ENCODE measurements at regions not wholly inside any gene's neighbourhood (a gene's known extent, or its start where the extent isn't known, plus 50 kb on each side); places are given as distances from the start of the nearest gene placed in this dataset.

DNA sequence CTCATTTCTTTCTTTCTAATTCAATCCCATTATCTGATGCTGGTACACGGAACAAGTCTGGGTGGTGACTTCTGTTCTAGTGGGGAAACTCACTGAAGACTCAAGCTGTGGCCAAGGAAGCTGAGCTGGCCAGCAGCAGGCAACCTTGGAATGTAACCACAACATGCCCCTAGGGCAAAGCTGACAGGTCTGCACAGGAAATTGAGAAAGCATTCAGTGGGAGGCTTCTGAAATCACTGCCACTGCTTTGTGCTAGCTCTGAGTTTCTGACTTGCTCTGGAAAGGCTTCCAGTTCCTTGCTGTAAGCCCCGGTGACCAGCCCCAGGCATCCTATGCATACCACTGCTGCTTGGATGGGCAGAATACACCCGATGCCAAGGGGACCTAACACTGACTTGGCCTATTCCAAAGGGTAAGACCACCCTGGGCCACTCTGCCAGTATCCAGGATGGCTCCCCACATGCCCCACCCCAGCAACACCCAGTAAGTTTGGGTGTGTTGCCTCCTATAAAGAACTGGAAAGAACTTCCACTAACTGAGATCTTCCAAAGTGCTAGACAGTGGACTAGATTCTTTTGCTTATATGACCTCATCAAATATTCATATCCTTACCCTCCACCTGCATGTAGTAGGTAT, 84.5 kb upstream of the CDKN3 start:
- peak; percentile 98 for DNase-seq (ENCODE audit: low read depth)

DNA sequence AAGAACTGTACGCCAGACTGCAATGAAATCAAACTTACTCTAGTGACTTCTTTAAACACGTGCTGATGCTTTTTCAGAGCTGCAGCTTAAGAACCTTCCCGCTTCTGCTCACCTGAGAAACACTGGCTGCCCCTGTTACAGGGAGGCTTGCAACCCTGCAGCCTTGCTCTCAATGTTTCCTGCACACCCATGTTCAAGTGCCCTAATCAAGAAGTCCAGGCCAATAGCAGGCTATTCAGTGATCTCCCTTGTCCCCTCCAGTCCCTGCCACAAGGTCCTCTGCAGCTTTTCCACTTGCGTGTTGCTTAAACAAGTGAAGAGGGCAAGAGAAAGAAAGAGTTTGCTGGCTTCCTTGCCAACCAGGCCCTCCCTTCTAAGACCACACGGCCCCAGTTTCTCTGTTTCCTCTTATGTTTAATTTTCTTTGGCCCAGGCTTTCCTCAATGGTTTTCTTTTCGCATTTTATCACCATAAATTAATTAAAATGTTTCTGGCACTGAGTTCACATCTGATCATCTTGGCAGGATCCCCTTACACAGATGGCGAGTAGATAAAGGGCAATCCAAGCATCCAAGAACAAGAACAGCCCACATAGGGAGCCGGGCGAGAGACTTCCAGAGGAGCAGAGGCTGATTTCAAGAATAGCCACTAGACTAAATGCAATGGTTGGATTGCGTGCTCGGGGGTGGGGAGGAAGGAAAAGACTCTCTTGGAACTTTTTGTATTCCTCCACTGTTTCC, 82.3 kb upstream of the CDKN3 start:
- DNase-seq (ENCODE audit: low read depth) = no peak

DNA sequence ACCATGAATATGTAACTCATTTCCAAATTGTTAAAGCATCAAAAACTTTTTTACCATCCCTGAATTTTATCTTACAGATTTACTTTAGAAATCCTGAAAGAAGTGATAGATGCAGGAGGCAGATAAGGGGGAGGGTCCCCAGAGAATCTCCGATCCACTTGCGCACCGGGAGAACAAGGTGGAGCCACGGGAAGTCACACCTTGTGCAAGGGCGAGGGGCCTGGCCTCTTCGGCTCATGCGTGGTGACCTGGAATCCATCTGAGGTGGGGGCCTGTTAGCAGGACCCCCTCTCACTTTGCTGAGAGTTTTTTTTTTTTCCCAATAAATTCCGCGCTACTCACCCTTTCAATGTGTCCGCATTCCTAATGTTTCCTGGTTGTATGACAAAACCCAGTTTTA, 80.2 kb upstream of the CDKN3 start:
- DNase-seq (ENCODE audit: low read depth) = no peak

DNA sequence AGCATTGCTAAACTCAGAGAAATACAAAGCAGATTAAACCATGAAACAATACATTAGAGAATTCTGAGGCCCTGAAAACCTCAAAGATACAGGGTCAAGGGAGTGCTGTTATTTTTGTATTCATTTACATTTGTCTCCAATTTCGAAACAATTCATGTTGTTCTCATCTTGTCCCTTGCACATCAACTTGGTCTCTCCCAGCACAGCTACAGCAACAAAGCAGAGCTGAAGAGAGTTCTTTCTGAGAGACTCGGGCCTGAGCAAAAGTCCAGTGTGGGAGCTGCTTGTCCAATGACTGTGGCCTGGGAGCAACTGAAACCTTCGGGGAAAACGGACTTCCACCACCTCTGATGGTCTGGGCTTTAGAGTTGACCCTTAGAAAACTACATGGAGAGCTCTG, 79.4 kb upstream of the CDKN3 start:
- DNase-seq (ENCODE audit: low read depth) = no peak

DNA sequence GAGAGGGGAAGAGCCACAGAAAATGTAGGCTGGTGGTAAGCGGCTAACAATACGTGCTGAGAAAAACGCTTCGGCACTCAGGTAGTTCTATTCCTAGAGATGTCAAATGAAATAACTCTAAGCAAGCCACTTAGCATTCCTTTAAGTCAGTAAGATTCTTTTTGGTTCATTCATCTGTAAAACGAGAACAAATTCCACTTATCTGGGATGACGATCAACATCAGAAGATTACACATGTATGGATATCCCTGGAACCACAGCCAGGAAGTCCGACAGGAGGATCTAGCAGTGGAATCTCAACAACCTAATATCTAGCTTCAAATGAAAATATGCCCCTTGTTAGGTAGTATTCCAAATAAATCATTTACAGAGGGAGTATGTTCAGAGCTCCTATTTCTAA, 74.6 kb upstream of the CDKN3 start:
- DNase-seq (ENCODE audit: low read depth) = no peak

DNA sequence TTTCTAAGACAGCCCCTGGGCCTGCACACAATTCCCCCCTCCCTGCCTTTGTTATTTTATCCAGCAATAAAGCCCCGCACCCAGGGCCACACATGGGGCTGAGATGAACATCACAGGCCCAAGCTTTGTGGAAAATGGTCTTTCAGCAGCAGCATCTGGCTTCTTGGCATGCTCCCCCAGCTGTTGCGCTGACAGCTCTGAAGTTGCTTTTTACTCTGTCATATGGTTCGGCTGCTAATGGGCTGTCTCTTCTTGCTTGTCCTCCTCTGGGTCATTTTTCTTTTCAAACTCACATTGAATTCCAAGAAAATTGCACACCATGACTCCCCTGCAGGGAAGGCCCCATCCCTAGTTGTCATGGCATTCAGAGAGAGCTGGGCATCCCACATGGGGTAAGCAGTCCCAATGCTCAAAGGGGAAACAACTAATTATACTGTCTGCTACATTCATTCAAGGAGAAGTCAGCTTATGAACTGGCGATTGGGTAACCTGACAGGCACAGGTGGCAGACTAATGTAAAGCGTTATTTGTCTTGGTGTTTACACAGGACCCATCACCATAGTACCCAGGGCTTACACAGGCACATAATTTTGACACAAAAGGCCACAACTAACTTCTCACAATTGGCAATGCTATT, 74.0 kb upstream of the CDKN3 start:
- no peak for DNase-seq (ENCODE audit: low read depth)

DNA sequence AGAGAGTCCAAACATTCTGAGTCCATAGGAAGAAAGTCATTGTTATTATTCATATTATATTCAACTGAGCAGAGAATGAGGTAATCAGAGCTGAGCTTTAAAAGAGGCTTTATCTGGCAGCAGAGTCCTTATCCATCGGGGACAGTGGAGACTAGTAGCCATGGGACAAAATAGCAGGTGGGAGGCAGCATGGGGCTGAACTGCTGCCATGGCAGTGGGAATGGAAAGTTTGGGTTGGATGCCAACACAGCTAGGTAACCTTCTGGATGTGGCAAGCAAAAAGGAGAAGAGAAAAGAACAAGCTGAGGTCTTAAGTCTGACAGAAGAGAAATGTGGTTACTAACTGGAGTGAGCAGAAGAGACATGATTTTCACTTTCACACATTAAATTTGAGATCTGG, 71.0 kb upstream of the CDKN3 start:
- DNase-seq (ENCODE audit: low read depth) = no peak

DNA sequence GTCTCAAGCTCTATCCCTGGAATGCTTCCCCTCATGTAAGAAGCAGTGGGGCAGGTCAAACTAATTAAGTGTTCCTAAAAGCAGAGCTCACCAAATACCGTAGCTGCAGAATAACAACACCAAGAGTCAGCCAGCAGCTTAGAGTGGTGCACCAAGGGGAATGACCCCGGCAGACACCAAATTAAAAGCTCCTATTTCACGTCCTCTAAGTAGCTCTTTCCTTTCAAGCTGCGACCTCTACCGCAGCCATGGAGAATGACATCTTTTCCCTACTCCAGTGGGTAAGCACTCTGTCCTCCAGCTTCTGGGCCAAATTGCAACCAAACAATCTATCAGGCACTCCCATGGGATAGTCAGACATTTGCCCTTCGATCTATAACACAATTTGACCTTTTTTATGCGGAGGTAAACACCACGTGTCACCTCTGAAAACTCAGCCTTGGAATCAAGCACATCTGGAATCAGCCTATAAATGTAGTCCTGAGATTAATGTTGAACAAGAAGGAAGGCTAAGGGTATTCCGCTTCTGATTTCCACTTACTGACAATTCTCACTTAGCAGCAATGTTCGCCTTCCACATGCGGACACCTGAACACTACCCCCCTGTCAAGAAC, 67.6 kb upstream of the CDKN3 start:
- DNase-seq (ENCODE audit: low read depth) = peak; percentile 71

DNA sequence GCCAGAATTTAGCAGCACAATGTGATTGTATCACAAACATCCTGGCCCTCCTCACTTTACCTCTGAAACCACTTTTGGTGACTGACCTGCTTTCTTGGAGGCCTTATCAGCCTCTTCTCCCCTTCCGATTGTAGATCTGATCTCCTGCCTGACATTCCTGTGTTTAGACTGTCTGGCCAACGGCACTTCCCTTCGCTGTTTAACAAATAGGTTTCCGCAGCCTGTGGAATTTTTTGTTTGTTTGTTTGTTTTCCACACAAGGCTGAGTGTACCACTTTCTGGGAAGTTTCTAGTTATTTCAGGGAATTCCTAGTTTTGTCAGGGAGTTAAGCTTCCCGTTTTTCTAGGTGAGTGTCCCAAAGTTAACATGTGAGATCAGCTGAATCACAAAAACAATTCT, 65.9 kb upstream of the CDKN3 start:
- DNase-seq (ENCODE audit: low read depth) = no peak

DNA sequence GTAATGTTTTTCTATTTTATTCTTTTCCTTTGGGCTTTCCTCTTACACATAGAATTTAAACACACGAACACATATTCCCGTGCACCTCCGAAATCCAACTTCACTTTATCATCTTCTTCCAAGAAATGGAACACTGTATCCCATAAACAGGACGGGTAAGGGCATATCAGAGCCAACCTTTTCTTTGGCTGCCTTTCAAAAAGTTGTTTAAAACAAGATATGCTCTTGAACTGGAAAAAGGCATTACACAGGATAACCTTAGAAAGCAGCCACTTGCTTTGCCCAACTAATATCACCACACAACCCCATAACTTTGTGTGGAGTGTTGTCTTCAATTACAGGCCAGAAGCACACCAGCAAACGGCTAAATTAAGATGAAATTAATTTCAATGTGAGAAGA, 65.3 kb upstream of the CDKN3 start:
- no peak for DNase-seq (ENCODE audit: low read depth)

DNA sequence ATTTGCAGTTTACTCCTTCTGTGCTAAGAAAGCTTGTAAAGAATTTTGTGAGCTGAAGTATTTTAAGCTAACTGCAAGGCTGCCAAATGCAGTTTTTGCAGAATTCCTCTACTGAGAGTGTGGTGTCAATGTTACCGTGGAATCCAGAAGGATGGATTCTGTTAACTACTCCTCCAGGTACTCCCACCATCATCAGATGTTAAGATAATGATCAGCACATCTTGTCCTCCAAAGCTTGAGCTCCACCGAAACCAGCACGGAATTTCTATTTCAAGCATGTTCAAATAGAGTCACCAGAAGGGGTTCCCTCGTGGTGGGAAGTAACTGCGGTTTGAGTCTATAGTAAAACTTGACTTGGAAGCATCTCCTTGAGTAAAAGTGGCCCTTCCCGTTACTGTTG, 64.3 kb upstream of the CDKN3 start:
- no peak for DNase-seq (ENCODE audit: low read depth)

DNA sequence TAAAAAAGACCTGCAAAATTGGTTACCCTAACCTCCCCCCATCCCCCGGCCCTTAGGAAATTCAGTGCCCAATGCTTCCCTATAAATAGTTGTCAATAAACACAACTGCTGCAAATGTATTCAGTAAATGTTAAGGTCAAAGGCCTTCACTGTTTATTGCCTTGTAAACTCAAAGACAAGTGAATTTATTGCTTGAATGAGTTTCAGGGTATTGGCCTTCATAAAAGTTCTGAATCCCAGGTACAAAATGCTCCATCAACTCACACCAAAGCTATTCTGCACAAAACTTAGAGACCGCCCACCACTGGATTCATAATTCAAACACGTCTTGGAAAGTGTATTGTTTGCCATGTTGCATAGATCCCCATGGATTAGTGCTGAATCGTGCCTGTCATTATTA, 63.3 kb upstream of the CDKN3 start:
- DNase-seq (ENCODE audit: low read depth) = no peak

DNA sequence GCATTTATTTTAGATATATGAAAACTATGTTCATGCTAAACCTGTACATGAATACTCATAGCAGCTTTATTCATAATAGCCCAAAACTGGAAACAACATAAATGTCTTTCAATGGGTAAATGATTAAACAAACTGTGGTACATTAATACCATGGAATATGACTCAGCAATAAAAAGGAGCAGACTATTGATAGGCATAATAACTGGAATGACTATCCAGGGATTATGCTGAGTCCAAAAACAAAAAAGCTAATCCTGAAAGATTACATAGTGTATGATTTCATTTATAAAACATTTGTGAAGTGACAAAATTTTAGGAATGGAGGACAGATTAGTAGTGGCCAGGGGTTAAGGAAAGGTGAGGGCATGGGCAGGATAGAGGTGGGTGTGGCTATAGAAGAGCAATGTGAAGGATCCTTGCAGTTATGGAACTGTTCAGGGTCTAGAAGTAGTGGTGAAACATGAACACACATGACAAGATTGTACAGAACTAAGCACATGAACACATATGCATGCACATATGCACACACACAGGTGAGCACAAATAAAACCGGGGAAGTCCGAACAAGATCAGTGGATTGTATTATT, 61.1 kb upstream of the CDKN3 start:
- no peak for DNase-seq (ENCODE audit: low read depth)

DNA sequence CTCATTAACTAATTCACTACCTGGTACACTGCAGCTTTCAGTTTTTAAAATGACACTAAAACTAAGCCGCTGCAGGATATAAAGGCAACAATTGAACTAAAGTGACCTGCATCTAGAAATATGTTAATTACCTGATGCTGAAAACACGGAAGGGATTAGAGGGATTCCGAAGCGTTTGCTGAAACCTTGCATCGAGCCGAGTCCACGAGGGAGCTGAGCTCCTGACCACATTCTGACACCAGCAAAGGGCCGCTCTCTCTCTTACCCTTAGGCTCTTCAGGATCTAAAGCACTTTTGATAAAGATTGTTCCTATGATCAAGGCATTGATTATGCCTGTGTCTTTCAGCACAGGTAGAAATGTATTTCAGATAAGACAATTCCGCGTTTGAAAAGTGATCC, 59.5 kb upstream of the CDKN3 start:
- DNase-seq (ENCODE audit: low read depth) = no peak

DNA sequence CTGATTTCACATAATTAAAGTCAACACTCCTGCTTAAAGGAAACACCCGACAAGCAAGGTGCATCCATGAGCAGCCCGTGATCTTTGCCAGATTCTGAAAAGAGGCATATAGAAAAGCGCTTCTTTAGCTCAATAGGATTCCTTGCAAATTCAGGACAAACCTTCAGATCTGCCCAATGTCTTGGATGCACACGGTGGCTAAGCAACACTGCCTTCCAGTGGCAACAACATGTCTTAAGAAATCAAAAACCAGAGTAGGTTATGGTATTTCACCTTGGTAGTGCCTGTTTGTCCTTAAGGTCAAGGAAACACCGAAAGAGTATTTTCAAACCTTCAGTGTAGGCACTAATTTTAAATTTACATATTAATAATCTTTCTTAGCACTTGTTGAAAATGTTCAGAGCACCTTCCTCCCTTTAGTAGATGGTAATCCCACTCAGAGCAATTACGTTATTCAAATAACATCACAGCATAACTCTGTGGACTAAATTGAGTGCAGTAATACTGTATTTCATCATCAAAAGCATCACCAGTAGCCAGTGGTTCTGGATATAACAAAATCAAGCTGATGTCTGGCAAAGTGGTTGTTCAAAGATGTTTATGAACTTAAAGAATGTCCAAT, 58.0 kb upstream of the CDKN3 start:
- DNase-seq (ENCODE audit: low read depth) = peak; percentile 62

DNA sequence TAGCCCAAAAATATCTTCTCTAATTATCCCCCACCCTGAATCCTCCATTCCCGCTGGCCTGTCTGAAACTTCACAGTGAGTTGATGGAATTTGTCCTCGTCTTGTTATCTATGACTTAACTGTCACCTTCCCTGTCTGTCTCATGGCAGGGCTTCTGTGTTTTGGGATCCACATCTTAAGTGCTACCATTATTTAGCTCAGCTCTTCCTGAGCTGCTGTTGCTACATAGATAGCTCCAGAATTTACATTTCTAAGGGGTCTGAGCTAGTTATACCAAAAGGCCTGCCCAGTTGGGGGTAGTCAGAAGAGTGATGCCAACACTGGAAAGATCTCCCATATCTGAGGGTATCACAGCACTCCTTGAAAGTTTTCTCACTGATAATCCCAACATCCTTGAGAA, 57.0 kb upstream of the CDKN3 start:
- no peak for DNase-seq (ENCODE audit: low read depth)

DNA sequence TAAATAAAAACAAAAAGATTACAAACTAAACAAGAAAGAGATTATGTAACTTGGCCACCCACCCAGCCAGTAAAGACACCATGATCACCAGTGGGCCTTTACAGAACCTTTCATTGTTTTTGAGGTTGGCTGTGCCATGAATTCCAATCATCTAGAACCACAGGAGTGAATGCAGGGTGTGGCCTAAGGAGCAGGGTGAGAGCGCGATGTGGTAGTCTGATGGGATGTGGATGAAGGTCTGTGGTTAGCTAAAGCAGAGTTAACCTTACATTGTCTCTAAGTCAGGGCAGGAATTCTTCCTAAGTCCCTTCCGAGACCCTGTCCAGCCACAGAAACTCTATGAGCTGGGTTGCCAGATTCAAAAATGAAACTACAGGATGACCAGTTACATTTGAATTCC, 54.0 kb upstream of the CDKN3 start:
- DNase-seq (ENCODE audit: low read depth) = no peak

DNA sequence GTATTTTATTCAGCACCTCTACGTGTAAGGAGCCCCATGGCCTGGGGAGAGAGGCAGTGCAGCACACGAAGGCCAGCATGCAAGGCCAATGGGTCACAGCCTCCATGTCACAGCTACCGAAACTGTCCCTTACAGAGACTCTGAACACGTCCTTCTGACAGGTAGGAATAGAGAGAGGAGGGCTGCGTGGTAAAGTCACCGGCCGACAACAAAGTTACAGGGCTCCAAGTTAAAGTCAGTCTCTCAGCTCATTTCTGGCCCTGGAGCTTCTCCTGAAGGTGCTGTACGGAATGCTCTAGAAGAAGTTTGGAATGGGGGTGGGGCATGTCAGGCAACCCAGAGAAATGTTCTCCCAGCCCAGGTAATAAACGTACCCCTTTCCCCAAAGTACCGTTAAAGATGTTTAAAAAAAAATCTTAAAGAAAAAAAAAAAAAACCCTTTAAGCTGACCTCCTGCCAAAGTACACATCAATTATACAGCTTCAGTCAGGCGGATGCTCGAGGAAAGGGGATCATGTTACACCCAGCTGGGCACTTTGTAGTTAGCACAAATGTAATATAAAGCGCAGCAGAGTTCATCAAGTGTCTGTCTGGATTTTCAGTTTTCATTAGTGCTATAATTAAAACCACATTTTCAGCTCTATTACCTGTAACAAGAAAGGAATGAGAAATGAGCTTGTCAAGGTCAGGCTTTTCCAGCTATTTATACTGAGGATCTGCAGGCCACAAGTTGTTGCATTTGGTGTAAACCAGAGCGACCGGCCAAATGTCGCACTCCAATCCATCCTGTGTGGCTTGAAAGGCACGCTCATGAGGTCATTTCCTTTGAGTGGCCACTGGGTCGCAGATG, 53.3 kb upstream of the CDKN3 start:
- no peak for DNase-seq (ENCODE audit: low read depth)

DNA sequence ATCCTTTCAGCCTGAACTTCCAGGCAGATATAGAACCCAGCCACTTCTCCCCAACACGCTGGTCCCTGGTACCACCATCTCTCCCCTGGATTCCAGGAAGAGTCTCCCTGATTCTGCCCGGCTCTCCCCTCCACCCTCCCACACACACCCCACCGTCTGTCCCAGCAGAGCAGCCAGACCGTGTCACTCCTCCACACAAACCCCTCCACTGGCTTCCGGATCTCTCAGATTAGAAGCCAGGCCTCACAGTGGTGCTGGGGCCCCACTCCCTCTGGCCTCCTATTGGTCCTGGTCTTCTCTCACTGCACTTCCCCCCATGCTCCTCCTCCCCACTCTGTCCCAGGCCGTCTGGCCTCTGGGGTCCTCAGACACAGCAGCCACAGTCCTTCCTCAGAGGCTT, 52.4 kb upstream of the CDKN3 start:
- no peak for DNase-seq (ENCODE audit: low read depth)

DNA sequence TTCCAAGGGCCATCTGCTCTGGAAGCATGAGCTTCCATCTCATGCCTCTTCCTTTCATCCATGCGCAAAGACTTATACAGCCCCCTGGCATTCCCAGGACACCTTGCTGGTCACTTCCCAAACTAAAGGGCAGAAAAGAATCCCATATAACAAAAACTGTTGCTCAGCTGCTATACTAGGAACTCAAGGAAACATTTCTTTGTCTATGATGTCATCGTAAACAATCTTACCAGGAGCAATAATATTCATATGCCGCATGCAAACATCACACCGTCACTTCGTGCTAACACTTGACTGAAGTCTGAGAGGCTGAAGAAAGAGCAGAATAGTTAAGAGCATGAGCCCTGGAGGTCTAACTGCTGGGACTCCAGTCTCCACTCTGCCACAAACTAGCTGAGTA, 50.5 kb upstream of the CDKN3 start:
- no peak for DNase-seq (ENCODE audit: low read depth)
